HEK293T (cell line): ENCODE measurements at regions not wholly inside any gene's neighbourhood (a gene's known extent, or its start where the extent isn't known, plus 50 kb on each side); places are given as distances from the start of the nearest gene placed in this dataset.

Experiments used
- CTCF ChIA-PET: fragments of 350-600 bp; formaldehyde crosslinking; extraction: SDS; loops from one replicate; lab custom pipeline; 2021; ENCODE audit warnings: antibody characterized with exemption, inconsistent platforms; lab: Yijun Ruan, JAX
- POLR2A ChIA-PET: fragments of 350-600 bp; formaldehyde crosslinking; extraction: SDS; loops from one replicate; lab custom pipeline; 2020; ENCODE audit warnings: antibody characterized with exemption, inconsistent platforms; lab: Yijun Ruan, JAX
- DNase-seq: peaks from one replicate; pipeline ENCODE4 v3.0.0; 2012; ENCODE audit warnings: mixed read lengths; ENCODE audit errors: extremely low spot score
- ARNT ChIP-seq: fragments of 450-650 bp; IDR thresholded peaks from 2 replicates; pipeline ENCODE4 v1.6.1; 2017; ENCODE audit warnings: mild to moderate bottlenecking
- BHLHE40 ChIP-seq: fragments of 450-650 bp; IDR thresholded peaks from 2 replicates; pipeline ENCODE4 v1.6.1; 2016; ENCODE audit warnings: mild to moderate bottlenecking, moderate library complexity, borderline replicate concordance
- CTBP1 ChIP-seq: fragments of 450-650 bp; IDR thresholded peaks from 2 replicates; pipeline ENCODE4 v1.6.1; 2016; ENCODE audit warnings: borderline replicate concordance
- ELF4 ChIP-seq: fragments of 450-650 bp; IDR thresholded peaks from 2 replicates; pipeline ENCODE4 v1.6.1; 2017; ENCODE audit warnings: antibody characterized with exemption
- FOXA1 ChIP-seq: fragments of 450-650 bp; IDR thresholded peaks from 2 replicates; pipeline ENCODE4 v1.6.1; 2016; ENCODE audit warnings: mild to moderate bottlenecking
- FOXK2 ChIP-seq: fragments of 450-650 bp; IDR thresholded peaks from 2 replicates; pipeline ENCODE4 v1.6.1; 2016; ENCODE audit warnings: mild to moderate bottlenecking
- FOXM1 ChIP-seq: fragments of 450-650 bp; IDR thresholded peaks from 2 replicates; pipeline ENCODE4 v1.6.1; 2017; ENCODE audit warnings: mild to moderate bottlenecking, borderline replicate concordance
- HDGF ChIP-seq: fragments of 450-650 bp; IDR thresholded peaks from 2 replicates; pipeline ENCODE4 v1.6.1; 2017; ENCODE audit warnings: antibody characterized with exemption, borderline replicate concordance
- L3MBTL2 ChIP-seq: fragments of 450-650 bp; conservative IDR thresholded peaks from 2 replicates; pipeline ENCODE4 v1.6.1; 2016; ENCODE audit warnings: mild to moderate bottlenecking
- LEF1 ChIP-seq: fragments of 450-650 bp; IDR thresholded peaks from 2 replicates; pipeline ENCODE4 v1.6.1; 2017; ENCODE audit warnings: mild to moderate bottlenecking, borderline replicate concordance
- NFRKB ChIP-seq: fragments of 450-650 bp; IDR thresholded peaks from 2 replicates; pipeline ENCODE4 v1.6.1; 2016; ENCODE audit warnings: mild to moderate bottlenecking, moderate library complexity
- PKNOX1 ChIP-seq: fragments of 450-650 bp; IDR thresholded peaks from 2 replicates; pipeline ENCODE4 v1.6.1; 2016
- SP1 ChIP-seq: fragments of 450-650 bp; IDR thresholded peaks from 2 replicates; pipeline ENCODE4 v1.6.1; 2017
- SUZ12 ChIP-seq: fragments of 450-650 bp; IDR thresholded peaks from 2 replicates; pipeline ENCODE4 v1.6.1; 2016; ENCODE audit warnings: mild to moderate bottlenecking
- TARDBP ChIP-seq: fragments of 450-650 bp; IDR thresholded peaks from 2 replicates; pipeline ENCODE4 v1.6.1; 2016
- ZNF384 ChIP-seq: fragments of 450-650 bp; IDR thresholded peaks from 2 replicates; pipeline ENCODE4 v1.6.1; 2016

- POLR2A ChIA-PET: no interaction called here
- TF ChIP-seq CTBP1 (no peak), FOXM1 (no peak), NFRKB (no peak), FOXK2 (no peak), L3MBTL2 (no peak), SP1 (no peak)
- no peak for DNase-seq
- CTCF ChIA-PET: no interaction called here
These were observed 94.3 kb downstream of the GLUL start for GRCh38 chr1:182297335-182297734.

GRCh38 chr1:182295697-182296096 lies 95.9 kb downstream of the GLUL start:
- no peak for TF ChIP-seq FOXA1
- TF ChIP-seq NFRKB: no peak
- TF ChIP-seq BHLHE40: no peak
- TF ChIP-seq SUZ12: no peak
- TF ChIP-seq TARDBP: no peak
- no peak for TF ChIP-seq HDGF
- no peak for TF ChIP-seq ZNF384
- TF ChIP-seq FOXK2: no peak
- TF ChIP-seq CTBP1: no peak
- no peak for TF ChIP-seq PKNOX1
- no peak for TF ChIP-seq ELF4
- TF ChIP-seq L3MBTL2: no peak
- no peak for TF ChIP-seq SP1
- no peak for TF ChIP-seq FOXM1
- no peak for TF ChIP-seq ARNT
- POLR2A ChIA-PET: no interaction called here
- no peak for DNase-seq
- CTCF ChIA-PET: no interaction called here

DNA sequence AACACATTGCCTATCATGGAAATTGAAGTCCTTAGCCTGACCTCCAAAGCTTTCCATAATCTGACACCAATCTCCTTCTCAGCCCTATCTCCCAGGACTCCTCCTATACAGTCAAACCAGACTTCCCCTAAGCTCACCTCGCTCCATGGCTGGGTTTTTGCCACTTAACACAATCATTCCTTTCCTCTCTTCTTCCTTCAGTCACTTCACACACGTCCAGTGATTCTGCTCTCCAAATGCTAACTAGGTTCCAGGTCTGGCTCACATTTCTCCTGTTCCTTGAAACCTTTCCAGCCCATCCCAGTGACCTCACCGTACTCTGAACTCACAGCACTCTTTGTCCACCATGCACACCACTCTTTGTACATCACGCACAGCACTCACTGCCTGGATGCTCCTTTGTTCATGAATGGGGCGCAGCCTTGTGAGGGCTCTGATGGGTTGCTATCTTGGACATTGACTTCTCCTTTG lies 98.4 kb downstream of the GLUL start:
- ChIA-PET CTCF (no interaction called here), POLR2A (no interaction called here)
- DNase-seq: no peak
- TF ChIP-seq ELF4: no peak
- TF ChIP-seq FOXA1: no peak
- no peak for TF ChIP-seq L3MBTL2
- no peak for TF ChIP-seq HDGF
- no peak for TF ChIP-seq SP1
- no peak for TF ChIP-seq CTBP1
- TF ChIP-seq LEF1: no peak
- no peak for TF ChIP-seq BHLHE40
- TF ChIP-seq TARDBP: no peak
- no peak for TF ChIP-seq ARNT
- no peak for TF ChIP-seq PKNOX1
- TF ChIP-seq FOXM1: no peak
- no peak for TF ChIP-seq FOXK2
- no peak for TF ChIP-seq ZNF384
- no peak for TF ChIP-seq SUZ12

DNA sequence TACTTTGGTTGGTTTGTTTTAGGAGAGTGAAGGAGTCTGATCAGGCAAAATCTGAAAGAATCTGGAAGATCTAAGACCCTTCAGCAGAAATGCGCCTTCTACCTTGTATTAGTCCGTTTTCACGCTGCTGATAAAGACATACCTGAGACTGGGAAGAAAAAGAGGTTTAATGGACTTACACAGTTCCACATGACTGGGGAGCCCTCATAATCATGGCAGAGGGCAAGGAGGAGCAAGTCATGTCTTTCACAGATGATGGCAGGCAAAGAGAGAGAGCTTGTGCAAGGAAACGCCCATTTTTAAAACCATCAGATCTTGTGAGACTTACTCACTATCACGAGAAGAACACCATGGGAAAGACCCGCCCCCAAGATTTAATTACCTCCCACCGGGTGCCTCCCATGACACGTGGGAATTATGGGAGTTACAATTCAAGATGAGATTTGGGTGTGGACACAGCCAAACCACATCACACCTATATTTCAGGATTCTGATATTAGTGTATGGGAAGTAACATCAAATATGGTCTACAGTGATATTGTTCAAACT lies 99.3 kb downstream of the GLUL start:
- DNase-seq: no peak
- TF ChIP-seq L3MBTL2: no peak
- TF ChIP-seq FOXA1: no peak
- no peak for TF ChIP-seq ZNF384
- no peak for TF ChIP-seq CTBP1
- TF ChIP-seq SUZ12: no peak
- no peak for TF ChIP-seq FOXK2
- TF ChIP-seq SP1: no peak
- no peak for TF ChIP-seq BHLHE40
- TF ChIP-seq ELF4: no peak
- no peak for TF ChIP-seq HDGF
- no peak for TF ChIP-seq PKNOX1
- TF ChIP-seq FOXM1: no peak
- no peak for TF ChIP-seq NFRKB
- no peak for TF ChIP-seq LEF1
- CTCF ChIA-PET: no interaction called here
- POLR2A ChIA-PET: no interaction called here

GRCh38 chr1:182291584-182292192 lies 99.9 kb downstream of the GLUL start:
- CTCF ChIA-PET: no interaction called here
- TF ChIP-seq SUZ12 (no peak), HDGF (no peak), BHLHE40 (no peak), L3MBTL2 (no peak), FOXK2 (no peak), FOXM1 (no peak), ARNT (no peak), TARDBP (no peak), SP1 (no peak), LEF1 (no peak), ELF4 (no peak), ZNF384 (no peak), PKNOX1 (no peak), FOXA1 (no peak)
- DNase-seq: no peak
- POLR2A ChIA-PET: no interaction called here
